A673 (cell line): ENCODE measurements at regions not wholly inside any gene's neighbourhood (a gene's known extent, or its start where the extent isn't known, plus 50 kb on each side); places are given as distances from the start of the nearest gene placed in this dataset.

ENCODE experiments used
- EZH2 ChIP-seq: fragments of 200-600 bp; sonication (generic); IDR thresholded peaks from 2 replicates; pipeline ENCODE4 v1.6.1; 2017; ENCODE audit warnings: borderline replicate concordance, low read depth, mild to moderate bottlenecking, mixed read lengths, antibody characterized with exemption, low read length; ENCODE audit not compliant: poor library complexity, severe bottlenecking
- TF ChIP-seq, protein P1 (sequence below): fragments of 300-800, 200-600 bp; sonication (generic); conservative IDR thresholded peaks from 2 replicates; pipeline ENCODE4 v1.5.1; 2017; ENCODE audit warnings: low read depth, mild to moderate bottlenecking, antibody characterized with exemption, low read length, moderate library complexity, mixed read lengths

DNA sequence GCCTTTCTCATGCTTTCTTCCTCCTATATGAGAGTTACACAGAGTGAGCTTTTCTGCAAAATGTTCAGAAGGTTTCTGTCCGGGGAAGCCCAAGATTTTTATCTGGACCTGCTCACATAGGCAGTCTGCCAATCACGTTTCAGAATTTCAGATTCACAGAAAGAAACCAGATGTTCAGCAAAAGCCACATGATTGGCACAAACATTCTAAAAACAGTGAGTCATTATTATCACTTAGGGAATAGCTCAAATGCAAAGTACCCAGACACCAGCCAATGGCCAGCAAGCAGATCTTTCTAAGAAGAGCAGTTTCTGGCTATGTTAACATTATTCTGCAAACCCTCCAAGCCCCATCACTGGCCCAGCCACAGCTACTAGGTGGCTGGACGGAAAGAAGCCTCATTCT is 1558.5 kb upstream of the TMEM132C start:
- TF ChIP-seq, protein P1, sequence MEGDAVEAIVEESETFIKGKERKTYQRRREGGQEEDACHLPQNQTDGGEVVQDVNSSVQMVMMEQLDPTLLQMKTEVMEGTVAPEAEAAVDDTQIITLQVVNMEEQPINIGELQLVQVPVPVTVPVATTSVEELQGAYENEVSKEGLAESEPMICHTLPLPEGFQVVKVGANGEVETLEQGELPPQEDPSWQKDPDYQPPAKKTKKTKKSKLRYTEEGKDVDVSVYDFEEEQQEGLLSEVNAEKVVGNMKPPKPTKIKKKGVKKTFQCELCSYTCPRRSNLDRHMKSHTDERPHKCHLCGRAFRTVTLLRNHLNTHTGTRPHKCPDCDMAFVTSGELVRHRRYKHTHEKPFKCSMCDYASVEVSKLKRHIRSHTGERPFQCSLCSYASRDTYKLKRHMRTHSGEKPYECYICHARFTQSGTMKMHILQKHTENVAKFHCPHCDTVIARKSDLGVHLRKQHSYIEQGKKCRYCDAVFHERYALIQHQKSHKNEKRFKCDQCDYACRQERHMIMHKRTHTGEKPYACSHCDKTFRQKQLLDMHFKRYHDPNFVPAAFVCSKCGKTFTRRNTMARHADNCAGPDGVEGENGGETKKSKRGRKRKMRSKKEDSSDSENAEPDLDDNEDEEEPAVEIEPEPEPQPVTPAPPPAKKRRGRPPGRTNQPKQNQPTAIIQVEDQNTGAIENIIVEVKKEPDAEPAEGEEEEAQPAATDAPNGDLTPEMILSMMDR: no peak
- no peak for TF ChIP-seq EZH2
